ENCODE measurements at regions not wholly inside any gene's neighbourhood (a gene's known extent, or its start where the extent isn't known, plus 50 kb on each side); places are given as distances from the start of the nearest gene placed in this dataset.

DNA sequence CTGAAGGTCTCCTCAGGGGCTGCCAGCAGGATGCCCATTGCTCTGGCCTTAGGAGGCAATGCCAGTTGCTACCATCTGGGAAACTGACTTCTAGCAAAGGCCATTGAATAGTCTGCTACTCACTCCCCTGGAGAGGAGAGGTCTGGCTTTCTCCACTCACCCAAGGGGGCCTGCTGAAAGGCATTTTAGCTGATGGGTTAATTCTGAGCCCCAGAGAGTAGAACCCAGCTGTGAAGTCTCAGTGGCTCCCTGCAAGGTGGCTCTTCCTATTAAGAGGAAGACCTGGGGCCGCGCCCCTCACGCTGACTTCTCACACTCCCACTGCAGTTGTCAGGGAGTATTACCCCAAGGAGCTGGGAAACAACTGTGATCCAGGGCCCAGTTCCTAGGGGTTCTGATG, 213.3 kb upstream of the GALNT2 start:
- no peak for TF ChIP-seq EZH2phosphoT487 (IDR thresholded peaks at IDR 0.05; ENCODE audit: insufficient read depth, low read depth)
- no peak for TF ChIP-seq EZH2 (IDR thresholded peaks at IDR 0.05; ENCODE audit: insufficient read depth, poor library complexity, severe bottlenecking)

Measured in GM23248 (cell line).